ENCODE measurements at regions not wholly inside any gene's neighbourhood (a gene's known extent, or its start where the extent isn't known, plus 50 kb on each side); places are given as distances from the start of the nearest gene placed in this dataset.

GRCh38 chr20:62567246-62568044 is 74.9 kb upstream of the SLCO4A1 start:
- Histone ChIP-seq H3K9me3 (ENCODE audit: control insufficient read depth in 2 of 2, low read length in 2 of 2) (no peaks in the 10 kb centered on the region), H3K27ac (ENCODE audit: insufficient read depth, low read length, poor library complexity, severe bottlenecking) (no peak overlapping the region), H3K27me3 (ENCODE audit: control insufficient read depth, insufficient read depth, low read length) (no peaks in the 10 kb centered on the region), H3K4me3 (ENCODE audit: low read depth, low read length) (no peak overlapping the region), H3K36me3 (ENCODE audit: control insufficient read depth, insufficient read depth, low read length) (no peaks in the 10 kb centered on the region), H3K4me1 (ENCODE audit: control insufficient read depth, insufficient read depth, low read length, poor library complexity, severe bottlenecking) (no peaks in the 10 kb centered on the region)
- no peaks in the 10 kb centered on the region for H3K36me3 Mint-ChIP-seq
- no peak for ATAC-seq (ENCODE audit: low read depth in 2 of 2)
- peaks cover 0 to 3% (median 0%) of the 10 kb centered on the region in 7 donors for H3K9me3 Mint-ChIP-seq
- H3K27me3 Mint-ChIP-seq, result peaks cover 4% of the 10 kb centered on the region
- H3K4me1 Mint-ChIP-seq, result peaks cover 0 to 2% (median under 1%) of the 10 kb centered on the region in 4 donors
- DNase-seq, result no peak
- no peak overlapping the region for H3K4me3 Mint-ChIP-seq
- no peak overlapping the region for H3K27ac Mint-ChIP-seq

GRCh38 chr20:62568045-62568389 is 74.3 kb upstream of the SLCO4A1 start:
- Mint-ChIP-seq H3K9me3 (peaks cover 0 to 3% (median 0%) of the 10 kb centered on the region in 7 donors), H3K36me3 (no peaks in the 10 kb centered on the region), H3K4me1 (peaks cover 0 to 2% (median under 1%) of the 10 kb centered on the region in 4 donors), H3K4me3 (no peak overlapping the region), H3K27ac (no peak overlapping the region), H3K27me3 (peaks cover under 1% of the 10 kb centered on the region)
- Histone ChIP-seq H3K36me3 (ENCODE audit: control insufficient read depth, insufficient read depth, low read length) (no peaks in the 10 kb centered on the region), H3K4me1 (ENCODE audit: control insufficient read depth, insufficient read depth, low read length, poor library complexity, severe bottlenecking) (no peaks in the 10 kb centered on the region), H3K27ac (ENCODE audit: insufficient read depth, low read length, poor library complexity, severe bottlenecking) (no peak overlapping the region), H3K27me3 (ENCODE audit: control insufficient read depth, insufficient read depth, low read length) (no peaks in the 10 kb centered on the region), H3K4me3 (ENCODE audit: low read depth, low read length) (no peak overlapping the region), H3K9me3 (ENCODE audit: control insufficient read depth in 2 of 2, low read length in 2 of 2) (no peaks in the 10 kb centered on the region)
- ATAC-seq (ENCODE audit: low read depth in 2 of 2) (no peak), DNase-seq (no peak)

GRCh38 chr20:62569615-62570014 is 72.7 kb upstream of the SLCO4A1 start:
- Histone ChIP-seq H3K9me3 (ENCODE audit: control insufficient read depth in 2 of 2, low read length in 2 of 2) (no peaks in the 10 kb centered on the region), H3K4me3 (ENCODE audit: low read depth, low read length) (no peak overlapping the region), H3K36me3 (ENCODE audit: control insufficient read depth, insufficient read depth, low read length) (no peaks in the 10 kb centered on the region), H3K27me3 (ENCODE audit: control insufficient read depth, insufficient read depth, low read length) (no peaks in the 10 kb centered on the region), H3K27ac (ENCODE audit: insufficient read depth, low read length, poor library complexity, severe bottlenecking) (no peak overlapping the region), H3K4me1 (ENCODE audit: control insufficient read depth, insufficient read depth, low read length, poor library complexity, severe bottlenecking) (no peaks in the 10 kb centered on the region)
- ATAC-seq (ENCODE audit: low read depth in 2 of 2) (no peak), DNase-seq (no peak)
- no peaks in the 10 kb centered on the region for H3K36me3 Mint-ChIP-seq
- peaks cover 0 to 2% (median under 1%) of the 10 kb centered on the region in 4 donors for H3K4me1 Mint-ChIP-seq
- peaks cover 0 to 5% (median 0%) of the 10 kb centered on the region in 7 donors for H3K9me3 Mint-ChIP-seq
- H3K27me3 Mint-ChIP-seq, result no peaks in the 10 kb centered on the region
- H3K4me3 Mint-ChIP-seq, result no peak overlapping the region
- no peak overlapping the region for H3K27ac Mint-ChIP-seq

- no peaks in the 10 kb centered on the region for H3K27me3 ChIP-seq (ENCODE audit: control insufficient read depth, insufficient read depth, low read length)
- H3K9me3 ChIP-seq (ENCODE audit: control insufficient read depth in 2 of 2, low read length in 2 of 2), result no peaks in the 10 kb centered on the region
- H3K4me3 ChIP-seq (ENCODE audit: low read depth, low read length), result no peak overlapping the region
- ATAC-seq (ENCODE audit: low read depth in 2 of 2), result no peak
- Mint-ChIP-seq H3K4me1 (peaks cover 0 to 2% (median under 1%) of the 10 kb centered on the region in 4 donors), H3K27ac (no peak overlapping the region), H3K36me3 (no peaks in the 10 kb centered on the region), H3K4me3 (no peak overlapping the region), H3K27me3 (peaks cover 5% of the 10 kb centered on the region), H3K9me3 (peaks cover 0 to 5% (median 0%) of the 10 kb centered on the region in 7 donors)
- H3K27ac ChIP-seq (ENCODE audit: insufficient read depth, low read length, poor library complexity, severe bottlenecking), result no peak overlapping the region
- no peaks in the 10 kb centered on the region for H3K36me3 ChIP-seq (ENCODE audit: control insufficient read depth, insufficient read depth, low read length)
- no peaks in the 10 kb centered on the region for H3K4me1 ChIP-seq (ENCODE audit: control insufficient read depth, insufficient read depth, low read length, poor library complexity, severe bottlenecking)
- DNase-seq, result no peak
These were observed 71.9 kb upstream of the SLCO4A1 start for GRCh38 chr20:62570403-62570802.

GRCh38 chr20:62570897-62571668 is 71.2 kb upstream of the SLCO4A1 start:
- no peaks in the 10 kb centered on the region for H3K4me1 ChIP-seq (ENCODE audit: control insufficient read depth, insufficient read depth, low read length, poor library complexity, severe bottlenecking)
- no peak for DNase-seq
- H3K4me1 Mint-ChIP-seq, result peaks cover 0 to 2% (median under 1%) of the 10 kb centered on the region in 4 donors
- H3K27me3 ChIP-seq (ENCODE audit: control insufficient read depth, insufficient read depth, low read length), result no peaks in the 10 kb centered on the region
- H3K27me3 Mint-ChIP-seq, result peaks cover 5% of the 10 kb centered on the region
- H3K36me3 ChIP-seq (ENCODE audit: control insufficient read depth, insufficient read depth, low read length), result no peaks in the 10 kb centered on the region
- H3K9me3 ChIP-seq (ENCODE audit: control insufficient read depth in 2 of 2, low read length in 2 of 2), result no peaks in the 10 kb centered on the region
- H3K4me3 Mint-ChIP-seq, result no peak overlapping the region
- no peak for ATAC-seq (ENCODE audit: low read depth in 2 of 2)
- no peaks in the 10 kb centered on the region for H3K36me3 Mint-ChIP-seq
- no peak overlapping the region for H3K27ac ChIP-seq (ENCODE audit: insufficient read depth, low read length, poor library complexity, severe bottlenecking)
- H3K27ac Mint-ChIP-seq, result peak overlapping the region in 1 of 3 donors; percentile 17
- no peak overlapping the region for H3K4me3 ChIP-seq (ENCODE audit: low read depth, low read length)
- peaks cover 0 to 5% (median 0%) of the 10 kb centered on the region in 7 donors for H3K9me3 Mint-ChIP-seq

- peak in 1 of 3 donors; percentile 11 for DNase-seq
These were observed 70.5 kb upstream of the SLCO4A1 start for GRCh38 chr20:62571669-62572344.

GRCh38 chr20:62572980-62573379 is 69.3 kb upstream of the SLCO4A1 start:
- Histone ChIP-seq H3K9me3 (ENCODE audit: control insufficient read depth in 2 of 2, low read length in 2 of 2) (no peaks in the 10 kb centered on the region), H3K27me3 (ENCODE audit: control insufficient read depth, insufficient read depth, low read length) (no peaks in the 10 kb centered on the region), H3K27ac (ENCODE audit: insufficient read depth, low read length, poor library complexity, severe bottlenecking) (no peak overlapping the region), H3K4me3 (ENCODE audit: low read depth, low read length) (no peak overlapping the region), H3K4me1 (ENCODE audit: control insufficient read depth, insufficient read depth, low read length, poor library complexity, severe bottlenecking) (no peaks in the 10 kb centered on the region), H3K36me3 (ENCODE audit: control insufficient read depth, insufficient read depth, low read length) (no peaks in the 10 kb centered on the region)
- DNase-seq (no peak), ATAC-seq (ENCODE audit: low read depth in 2 of 2) (no peak)
- Mint-ChIP-seq H3K27ac (no peak overlapping the region), H3K27me3 (peaks cover 9% of the 10 kb centered on the region), H3K4me3 (no peak overlapping the region), H3K4me1 (peaks cover 0 to 2% (median under 1%) of the 10 kb centered on the region in 4 donors), H3K36me3 (no peaks in the 10 kb centered on the region), H3K9me3 (peaks cover 0 to 5% (median 0%) of the 10 kb centered on the region in 7 donors)

More at GRCh38 chr20:62571669-62572344, 70.5 kb upstream of the SLCO4A1 start:
- Mint-ChIP-seq H3K4me1 (peaks cover 0 to 2% (median under 1%) of the 10 kb centered on the region in 4 donors), H3K9me3 (peaks cover 0 to 5% (median 0%) of the 10 kb centered on the region in 7 donors), H3K27ac (no peak overlapping the region), H3K27me3 (peaks cover 5% of the 10 kb centered on the region), H3K36me3 (no peaks in the 10 kb centered on the region), H3K4me3 (no peak overlapping the region)
- no peak overlapping the region for H3K27ac ChIP-seq (ENCODE audit: insufficient read depth, low read length, poor library complexity, severe bottlenecking)
- H3K27me3 ChIP-seq (ENCODE audit: control insufficient read depth, insufficient read depth, low read length), result no peaks in the 10 kb centered on the region
- ATAC-seq (ENCODE audit: low read depth in 2 of 2), result peak in 1 of 2 donors; percentile 18
- no peaks in the 10 kb centered on the region for H3K9me3 ChIP-seq (ENCODE audit: control insufficient read depth in 2 of 2, low read length in 2 of 2)
- no peaks in the 10 kb centered on the region for H3K36me3 ChIP-seq (ENCODE audit: control insufficient read depth, insufficient read depth, low read length)
- no peaks in the 10 kb centered on the region for H3K4me1 ChIP-seq (ENCODE audit: control insufficient read depth, insufficient read depth, low read length, poor library complexity, severe bottlenecking)
- no peak overlapping the region for H3K4me3 ChIP-seq (ENCODE audit: low read depth, low read length)
